OCI-LY1 (cell line): ENCODE measurements at regions not wholly inside any gene's neighbourhood (a gene's known extent, or its start where the extent isn't known, plus 50 kb on each side); places are given as distances from the start of the nearest gene placed in this dataset.

ENCODE experiments used
- CTCF ChIP-seq: fragments of 200-600 bp; sonication (generic), shearing (Covaris generic); IDR thresholded peaks from 2 replicates; pipeline ENCODE4 v1.5.1; 2017; ENCODE audit warnings: mild to moderate bottlenecking, antibody characterized with exemption, low read length, moderate library complexity, mixed read lengths
- EZH2 ChIP-seq: fragments of 200-600 bp; sonication (generic), shearing (Covaris generic); IDR thresholded peaks from 2 replicates; pipeline ENCODE4 v1.8.0; 2017; ENCODE audit warnings: borderline replicate concordance, mixed run types, mild to moderate bottlenecking, antibody characterized with exemption, low read length, moderate library complexity, mixed read lengths

- TF ChIP-seq CTCF (no peak), EZH2 (no peak)
These were observed 556.9 kb downstream of the SLC16A7 start for GRCh38 chr12:60152756-60153155.
